Endodermal cell (in vitro differentiated cells): ENCODE measurements at regions not wholly inside any gene's neighbourhood (a gene's known extent, or its start where the extent isn't known, plus 50 kb on each side); places are given as distances from the start of the nearest gene placed in this dataset.
"Not testable (repeated sequence)": the region's sequence is repeated elsewhere in the genome, so short reads cannot be mapped to it uniquely, and the experiment has no call there.

Source experiments
- DNase-seq: peaks from one replicate; pipeline ENCODE4 v3.0.0-alpha.2; 2017
- H3K27ac ChIP-seq: 2 replicates; pipeline ENCODE4 v1.5.1; 2013; ENCODE audit warnings: mild to moderate bottlenecking, low read depth, low read length, moderate library complexity
- H3K27me3 ChIP-seq: 2 replicates; pipeline ENCODE4 v1.6.1; 2013; ENCODE audit warnings: mild to moderate bottlenecking, low read length, moderate library complexity; ENCODE audit not compliant: insufficient read depth, control insufficient read depth, poor library complexity, severe bottlenecking
- H3K36me3 ChIP-seq: 2 replicates; pipeline ENCODE4 v1.7.0; 2013; ENCODE audit warnings: mild to moderate bottlenecking, low read length, moderate library complexity; ENCODE audit not compliant: control insufficient read depth, insufficient read depth
- H3K4me1 ChIP-seq: one replicate; pipeline ENCODE4 v1.7.0; 2013; ENCODE audit warnings: low read length; ENCODE audit not compliant: control insufficient read depth, insufficient read depth
- H3K4me3 ChIP-seq: 2 replicates; pipeline ENCODE4 v1.5.1; 2013; ENCODE audit warnings: mild to moderate bottlenecking, low read length, moderate library complexity
- H3K9ac ChIP-seq: 2 replicates; pipeline ENCODE4 v1.6.1; 2013; ENCODE audit warnings: mild to moderate bottlenecking, low read length, moderate library complexity; ENCODE audit not compliant: poor library complexity, severe bottlenecking; ENCODE audit errors: extremely low read depth
- H3K9me3 ChIP-seq: 2 replicates; pipeline ENCODE4 v1.6.1; 2013; ENCODE audit warnings: mild to moderate bottlenecking, low read length, moderate library complexity; ENCODE audit not compliant: control insufficient read depth
- H3K27ac Mint-ChIP-seq: 2 replicates; pipeline ENCODE4 v1.8.0; 2020; ENCODE audit warnings: mixed read lengths
- H3K27me3 Mint-ChIP-seq: 2 replicates; pipeline ENCODE4 v1.8.0; 2021; ENCODE audit warnings: mild to moderate bottlenecking, mixed read lengths; ENCODE audit not compliant: insufficient read depth
- H3K36me3 Mint-ChIP-seq: 2 replicates; pipeline ENCODE4 v1.8.0; 2020; ENCODE audit warnings: low read depth, mixed read lengths
- H3K4me1 Mint-ChIP-seq: 2 replicates; pipeline ENCODE4 v1.8.0; 2020; ENCODE audit warnings: mixed read lengths
- H3K4me3 Mint-ChIP-seq: 2 replicates; pipeline ENCODE4 v1.8.0; 2020; ENCODE audit warnings: mild to moderate bottlenecking, moderate library complexity, mixed read lengths
- H3K9me3 Mint-ChIP-seq: 2 replicates; pipeline ENCODE4 v1.8.0; 2020; ENCODE audit warnings: mild to moderate bottlenecking, mixed read lengths
- CTCF ChIP-seq: fragments of 200-600 bp; sonication (generic); conservative IDR thresholded peaks from 2 replicates; pipeline ENCODE4 v1.5.0; 2021; ENCODE audit warnings: antibody characterized with exemption, mild to moderate bottlenecking
- WGBS, 2 experiments: methylation state at CpG; one replicate each; pipeline versions ENCODE4 v1.1.5 to v1.1.7; 2013; ENCODE audit warnings: missing lambda C conversion rate in 2 of 2, mixed read lengths in 1 of 2; ENCODE audit not compliant: insufficient coverage in 1 of 2, insufficient read length in 1 of 2; 5-methylcytosine and 5-hydroxymethylcytosine counted together

- H3K4me1 ChIP-seq: peaks cover 3% of the 10 kb centered on the region
- WGBS, 2 experiments: 91% methylated on average over 4 of the region's 4 CpGs; no CpG with 5 or more reads in 1 of the 2 experiments
- no peak for DNase-seq
- H3K4me3 Mint-ChIP-seq: no peak overlapping the region
- H3K9ac ChIP-seq: no peak overlapping the region
- H3K4me1 Mint-ChIP-seq: peaks cover 10% of the 10 kb centered on the region
- no peak overlapping the region for H3K27ac Mint-ChIP-seq
- H3K4me3 ChIP-seq: no peak overlapping the region
- no peaks in the 10 kb centered on the region for H3K36me3 Mint-ChIP-seq
- TF ChIP-seq CTCF: no peak
- H3K9me3 Mint-ChIP-seq: peaks cover 1% of the 10 kb centered on the region
- H3K27me3 ChIP-seq: no peaks in the 10 kb centered on the region
- no peaks in the 10 kb centered on the region for H3K9me3 ChIP-seq
- no peaks in the 10 kb centered on the region for H3K36me3 ChIP-seq
- peaks cover 3% of the 10 kb centered on the region for H3K27me3 Mint-ChIP-seq
- H3K27ac ChIP-seq: no peak overlapping the region
Measured at GRCh38 chr2:234158812-234159211, 108.3 kb downstream of the SPP2 start.

DNA sequence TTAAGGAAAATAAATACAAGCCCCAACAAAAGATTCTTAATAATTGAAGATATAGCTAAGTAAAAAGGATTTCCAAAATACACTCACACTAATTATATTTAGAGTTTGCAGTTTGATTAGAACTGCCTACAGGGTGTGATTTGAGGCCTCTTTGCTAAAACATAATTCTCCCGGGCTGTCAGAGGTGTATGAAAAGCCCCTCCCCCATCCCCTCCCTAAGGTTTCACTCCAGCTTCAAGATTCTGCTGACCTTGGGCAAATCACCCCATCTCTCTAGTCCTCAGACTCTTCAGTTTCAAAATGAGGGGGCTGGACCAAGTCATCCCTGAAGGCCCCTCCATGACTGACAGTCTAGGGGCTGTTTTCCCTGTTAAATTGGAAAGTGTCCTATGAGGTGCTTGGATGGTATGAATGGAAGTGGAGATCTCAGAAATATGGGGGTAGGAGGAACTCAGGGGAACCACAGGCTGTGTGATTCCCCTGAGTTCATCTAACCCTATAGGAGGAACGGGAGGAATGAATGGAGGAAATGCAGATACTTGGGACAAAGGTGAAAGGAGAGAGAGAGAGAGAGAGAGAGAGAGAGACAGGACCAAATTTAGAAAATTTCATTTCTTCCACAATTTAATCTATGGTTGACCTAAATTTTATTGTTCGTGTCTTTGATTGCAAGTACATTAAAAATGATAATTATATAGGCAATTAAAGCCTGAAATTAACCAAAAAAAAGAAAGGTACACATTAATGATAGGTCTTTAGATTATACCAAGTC, 107.5 kb downstream of the SPP2 start:
- Histone ChIP-seq H3K9ac (no peak overlapping the region), H3K9me3 (no peaks in the 10 kb centered on the region), H3K27ac (no peak overlapping the region), H3K4me3 (no peak overlapping the region), H3K4me1 (peaks cover 3% of the 10 kb centered on the region), H3K36me3 (no peaks in the 10 kb centered on the region), H3K27me3 (no peaks in the 10 kb centered on the region)
- Mint-ChIP-seq H3K36me3 (peaks cover 4% of the 10 kb centered on the region), H3K27ac (no peak overlapping the region), H3K27me3 (peaks cover 3% of the 10 kb centered on the region), H3K9me3 (peaks cover 6% of the 10 kb centered on the region), H3K4me3 (no peak overlapping the region), H3K4me1 (peaks cover 10% of the 10 kb centered on the region)
- no peak for TF ChIP-seq CTCF
- 87% methylated on average over 2 of the region's 3 CpGs; no CpG with 5 or more reads in 1 of the 2 experiments for WGBS, 2 experiments
- DNase-seq: no peak

- no peak for TF ChIP-seq CTCF
- H3K9me3 Mint-ChIP-seq: peaks cover 22% of the 10 kb centered on the region
- peaks cover 10% of the 10 kb centered on the region for H3K4me1 Mint-ChIP-seq
- Histone ChIP-seq H3K27me3 (no peaks in the 10 kb centered on the region), H3K27ac (no peak overlapping the region), H3K4me3 (no peak overlapping the region), H3K36me3 (no peaks in the 10 kb centered on the region), H3K9ac (no peak overlapping the region), H3K9me3 (no peaks in the 10 kb centered on the region), H3K4me1 (peaks cover 3% of the 10 kb centered on the region)
- DNase-seq: no peak
- peaks cover 4% of the 10 kb centered on the region for H3K36me3 Mint-ChIP-seq
- H3K27ac Mint-ChIP-seq: no peak overlapping the region
- no peak overlapping the region for H3K4me3 Mint-ChIP-seq
- H3K27me3 Mint-ChIP-seq: peaks cover 3% of the 10 kb centered on the region
- 79 to 88% methylated on average over 3 of the region's 3 CpGs for WGBS, 2 experiments
Measured at GRCh38 chr2:234156326-234156725, 105.8 kb downstream of the SPP2 start.

DNA sequence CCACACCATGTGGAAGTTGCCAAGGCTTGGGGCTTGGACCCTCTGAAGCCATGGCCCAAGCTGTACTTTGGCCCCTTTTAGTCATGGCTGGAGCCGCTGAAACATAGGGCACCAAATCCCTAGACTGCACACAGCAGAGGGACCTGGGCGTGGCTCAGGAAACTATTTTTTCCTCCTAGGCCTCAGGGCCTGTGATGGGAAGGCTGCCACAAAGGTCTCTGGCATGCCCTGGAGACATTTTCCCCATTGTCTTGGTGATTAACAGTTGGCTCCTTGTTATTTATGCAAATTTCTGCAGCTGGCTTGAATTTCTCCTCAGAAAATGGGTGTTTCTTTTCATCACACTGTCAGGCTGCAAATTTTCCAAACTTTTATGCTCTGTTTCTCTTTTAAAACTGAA, 102.3 kb downstream of the SPP2 start:
- not testable (repeated sequence) for H3K4me3 Mint-ChIP-seq, H3K9ac ChIP-seq, DNase-seq, H3K4me1 ChIP-seq, H3K27ac Mint-ChIP-seq, H3K9me3 ChIP-seq, H3K36me3 ChIP-seq, H3K27me3 Mint-ChIP-seq, H3K27ac ChIP-seq, H3K36me3 Mint-ChIP-seq, H3K4me1 Mint-ChIP-seq, H3K27me3 ChIP-seq, H3K4me3 ChIP-seq
- WGBS, 2 experiments: 92 to 100% methylated on average over 1 to 2 of the region's 2 CpGs
- peaks cover 26% of the 10 kb centered on the region for H3K9me3 Mint-ChIP-seq
